GM12878 (cell line): ENCODE measurements at regions not wholly inside any gene's neighbourhood (a gene's known extent, or its start where the extent isn't known, plus 50 kb on each side); places are given as distances from the start of the nearest gene placed in this dataset.

ENCODE experiments used
- ATF7 ChIP-seq: fragments of 450-650 bp; IDR thresholded peaks from 2 replicates; pipeline ENCODE4 v1.6.1; 2016; ENCODE audit warnings: low read depth, mild to moderate bottlenecking
- ETV6 ChIP-seq, 2 experiments: fragments of 450-650 bp in 1 of 2; IDR thresholded peaks in 1 of 2; conservative IDR thresholded peaks in 1 of 2; 2 replicates each; pipeline ENCODE4 v1.6.1; 2014; ENCODE audit warnings: antibody characterized with exemption in 1 of 2, borderline replicate concordance in 1 of 2, low read depth in 1 of 2, mild to moderate bottlenecking in 1 of 2, moderate library complexity in 1 of 2
- FOS ChIP-seq: IDR thresholded peaks from 3 replicates; pipeline ENCODE4 v1.6.1; 2011; ENCODE audit warnings: borderline replicate concordance; ENCODE audit not compliant: insufficient read length; ENCODE audit errors: extremely low read depth
- POLR2A ChIP-seq: IDR thresholded peaks from 2 replicates; pipeline ENCODE4 v1.6.1; 2011; ENCODE audit warnings: low read depth, mild to moderate bottlenecking, low read length
- TAF1 ChIP-seq: IDR thresholded peaks from 2 replicates; pipeline ENCODE4 v1.6.1; 2011; ENCODE audit warnings: mild to moderate bottlenecking, low read depth, low read length, borderline replicate concordance

GRCh38 chr17:79439493-79439892 is 171.4 kb downstream of the RBFOX3 start:
- TF ChIP-seq POLR2A (no peak), FOS (no peak), ATF7 (no peak), ETV6 (conservative IDR thresholded peaks at IDR 0.05 in 1 of 2, IDR thresholded peaks at IDR 0.05 in 1 of 2; ENCODE audit: borderline replicate concordance in 1 of 2, low read depth in 1 of 2) (no peak), TAF1 (no peak)
